OCI-LY3 (cell line): ENCODE measurements at regions not wholly inside any gene's neighbourhood (a gene's known extent, or its start where the extent isn't known, plus 50 kb on each side); places are given as distances from the start of the nearest gene placed in this dataset.

Experiments used
- CTCF ChIP-seq: fragments of 200-600, 300-600 bp; sonication (generic); IDR thresholded peaks from 2 replicates; pipeline ENCODE4 v1.5.1; 2014; ENCODE audit warnings: antibody characterized with exemption, low read length, low read depth
- EZH2phosphoT487 ChIP-seq: fragments of 200-600 bp; shearing (Covaris generic); IDR thresholded peaks from 2 replicates; pipeline ENCODE4 v1.6.1; 2018; ENCODE audit warnings: antibody characterized with exemption, mixed run types, low read depth

GRCh38 chr7:130982651-130983050, 248.6 kb upstream of the KLF14 start:
- TF ChIP-seq CTCF (no peak), EZH2phosphoT487 (no peak)
